IMR-90 (cell line): ENCODE measurements at regions not wholly inside any gene's neighbourhood (a gene's known extent, or its start where the extent isn't known, plus 50 kb on each side); places are given as distances from the start of the nearest gene placed in this dataset.

Source experiments
- ATAC-seq: fragments of 200-7000 bp; cut with Tn5 transposase; 2 replicates; pipeline ENCODE4 v1.9.1; 2020; ENCODE audit warnings: low read depth, mild to moderate bottlenecking, moderate library complexity
- BruUV-seq: library from RNA; stranded (reverse); fragments of 400-500 nt; replicated peaks from 2 replicates; lab custom pipeline; 2021; lab: Mats Ljungman, UMichigan
- CTCF ChIA-PET: fragments of 300-600 bp; formaldehyde crosslinking; extraction: SDS; loops from one replicate; lab custom pipeline; 2021; ENCODE audit warnings: antibody characterized with exemption; lab: Yijun Ruan, JAX
- POLR2A ChIA-PET: fragments of 300-600 bp; sonication (Branson Sonifier 250); formaldehyde crosslinking; loops from one replicate; lab custom pipeline; 2022; ENCODE audit warnings: antibody characterized with exemption; ENCODE audit not compliant: unreplicated experiment; lab: Charles Lee
- DNase-seq: peaks from one replicate; pipeline ENCODE4 v3.0.0; 2013
- H2AFZ ChIP-seq: replicated peaks from 2 replicates; pipeline ENCODE3; 2013; ENCODE audit warnings: low read length, mild to moderate bottlenecking; ENCODE audit not compliant: poor library complexity
- H2AK5ac ChIP-seq: 2 replicates; pipeline ENCODE4 v1.6.1; 2013; ENCODE audit warnings: low read depth, low read length, inconsistent platforms
- H2AK9ac ChIP-seq: replicated peaks from 2 replicates; pipeline ENCODE3; 2013; ENCODE audit warnings: mild to moderate bottlenecking, low read depth, low read length, moderate library complexity; ENCODE audit not compliant: poor library complexity
- H2BK120ac ChIP-seq: 2 replicates; pipeline ENCODE4 v1.6.1; 2013; ENCODE audit warnings: low read depth, low read length, inconsistent platforms
- H2BK15ac ChIP-seq: 3 replicates; pipeline ENCODE4 v1.6.1; 2013; ENCODE audit warnings: low read depth, low read length, inconsistent platforms
- H2BK20ac ChIP-seq: 2 replicates; pipeline ENCODE4 v1.6.1; 2013; ENCODE audit warnings: low read depth, mild to moderate bottlenecking, inconsistent platforms, low read length, moderate library complexity
- H2BK5ac ChIP-seq: 2 replicates; pipeline ENCODE4 v1.6.1; 2013; ENCODE audit warnings: mild to moderate bottlenecking, low read depth, low read length, inconsistent platforms; ENCODE audit not compliant: poor library complexity, severe bottlenecking
- H3K14ac ChIP-seq: replicated peaks from 2 replicates; pipeline ENCODE4 v1.6.1; 2013; ENCODE audit warnings: low read depth, low read length, inconsistent platforms
- H3K18ac ChIP-seq: 2 replicates; pipeline ENCODE4 v1.6.1; 2013; ENCODE audit warnings: low read depth, low read length, control low read depth
- H3K23ac ChIP-seq: 2 replicates; pipeline ENCODE4 v1.6.1; 2013; ENCODE audit warnings: low read depth, low read length, inconsistent platforms
- H3K27ac ChIP-seq: 2 replicates; pipeline ENCODE4 v1.5.1; 2013; ENCODE audit warnings: mild to moderate bottlenecking, control low read depth, low read length; ENCODE audit not compliant: insufficient read depth
- H3K27me3 ChIP-seq: 2 replicates; pipeline ENCODE4 v1.6.1; 2013; ENCODE audit warnings: low read length; ENCODE audit not compliant: control insufficient read depth, insufficient read depth
- H3K36me3 ChIP-seq: 2 replicates; pipeline ENCODE4 v1.6.1; 2013; ENCODE audit warnings: low read length, mixed read lengths; ENCODE audit not compliant: control insufficient read depth, insufficient read depth
- H3K4ac ChIP-seq: 2 replicates; pipeline ENCODE4 v1.6.1; 2013; ENCODE audit warnings: low read depth, low read length, inconsistent platforms
- H3K4me1 ChIP-seq: 2 replicates; pipeline ENCODE4 v1.6.1; 2013; ENCODE audit warnings: low read length, mixed read lengths; ENCODE audit not compliant: control insufficient read depth, insufficient read depth
- H3K4me2 ChIP-seq: 2 replicates; pipeline ENCODE4 v1.6.1; 2013; ENCODE audit warnings: low read depth, mild to moderate bottlenecking, control low read depth, low read length, moderate library complexity
- H3K4me3 ChIP-seq: 2 replicates; pipeline ENCODE4 v1.5.1; 2013; ENCODE audit warnings: low read depth, mild to moderate bottlenecking, control low read depth, low read length, moderate library complexity; ENCODE audit not compliant: insufficient read depth
- H3K56ac ChIP-seq: 2 replicates; pipeline ENCODE4 v1.6.1; 2013; ENCODE audit warnings: low read length, inconsistent platforms; ENCODE audit not compliant: insufficient read depth; ENCODE audit errors: extremely low read depth
- H3K79me1 ChIP-seq, 2 experiments: 2 replicates each; pipeline ENCODE4 v1.6.1; 2013; ENCODE audit warnings: low read length in 2 of 2, inconsistent platforms in 1 of 2, low read depth in 1 of 2
- H3K9ac ChIP-seq: 2 replicates; pipeline ENCODE4 v1.6.1; 2013; ENCODE audit warnings: low read depth, low read length, control low read depth
- H3K9me1 ChIP-seq: 2 replicates; pipeline ENCODE4 v1.6.1; 2013; ENCODE audit warnings: low read length, inconsistent platforms; ENCODE audit not compliant: insufficient read depth
- H3K9me3 ChIP-seq: 2 replicates; pipeline ENCODE4 v1.6.1; 2013; ENCODE audit warnings: low read length; ENCODE audit not compliant: control insufficient read depth, insufficient read depth
- H4K20me1 ChIP-seq: 2 replicates; pipeline ENCODE4 v1.6.1; 2013; ENCODE audit warnings: low read length, inconsistent platforms; ENCODE audit not compliant: insufficient read depth
- H4K5ac ChIP-seq: 2 replicates; pipeline ENCODE4 v1.6.1; 2013; ENCODE audit warnings: mild to moderate bottlenecking, low read depth, low read length, control low read depth
- H4K8ac ChIP-seq, 2 experiments: 2 replicates each; pipeline ENCODE4 v1.6.1; 2013; ENCODE audit warnings: low read depth in 2 of 2, low read length in 2 of 2, control low read depth in 1 of 2, inconsistent platforms in 1 of 2
- H4K91ac ChIP-seq: 2 replicates; pipeline ENCODE4 v1.6.1; 2013; ENCODE audit warnings: low read depth, low read length, inconsistent platforms; ENCODE audit not compliant: insufficient read depth
- BHLHE40 ChIP-seq: fragments of 150-350 bp; IDR thresholded peaks from 2 replicates; pipeline ENCODE4 v1.6.1; 2016; ENCODE audit warnings: mild to moderate bottlenecking, low read depth, low read length
- CEBPB ChIP-seq: IDR thresholded peaks from 2 replicates; pipeline ENCODE4 v1.6.1; 2012; ENCODE audit warnings: low read depth, low read length, improper control_type of control experiment
- CHD1 ChIP-seq: IDR thresholded peaks from 2 replicates; pipeline ENCODE4 v1.6.1; 2012; ENCODE audit warnings: low read depth, low read length, improper control_type of control experiment
- CTCF ChIP-seq: conservative IDR thresholded peaks from 2 replicates; pipeline ENCODE4 v1.5.1; 2012; ENCODE audit warnings: mild to moderate bottlenecking, low read depth, low read length, improper control_type of control experiment
- ELK1 ChIP-seq: fragments of 150-350 bp; IDR thresholded peaks from 2 replicates; pipeline ENCODE4 v1.6.1; 2016; ENCODE audit warnings: low read depth, mild to moderate bottlenecking, low read length, moderate library complexity, borderline replicate concordance
- FOS ChIP-seq: fragments of 150-350 bp; IDR thresholded peaks from 2 replicates; pipeline ENCODE4 v1.6.1; 2016; ENCODE audit warnings: low read depth, low read length
- MAFK ChIP-seq: IDR thresholded peaks from 2 replicates; pipeline ENCODE4 v1.6.1; 2012; ENCODE audit warnings: low read depth, low read length, improper control_type of control experiment
- MAZ ChIP-seq: IDR thresholded peaks from 2 replicates; pipeline ENCODE4 v1.6.1; 2012; ENCODE audit warnings: low read depth, mild to moderate bottlenecking, low read length, improper control_type of control experiment, moderate library complexity, borderline replicate concordance
- MXI1 ChIP-seq: IDR thresholded peaks from 2 replicates; pipeline ENCODE4 v1.6.1; 2012; ENCODE audit warnings: low read depth, mild to moderate bottlenecking, low read length, moderate library complexity, borderline replicate concordance
- POLR2A ChIP-seq: IDR thresholded peaks from 2 replicates; pipeline ENCODE4 v1.6.1; 2012; ENCODE audit warnings: mild to moderate bottlenecking, low read depth, low read length
- RAD21 ChIP-seq: IDR thresholded peaks from 2 replicates; pipeline ENCODE4 v1.6.1; 2012; ENCODE audit warnings: low read length, improper control_type of control experiment
- RCOR1 ChIP-seq: IDR thresholded peaks from 2 replicates; pipeline ENCODE4 v1.6.1; 2012; ENCODE audit warnings: mild to moderate bottlenecking, low read length, improper control_type of control experiment; ENCODE audit not compliant: insufficient replicate concordance
- RFX5 ChIP-seq: IDR thresholded peaks from 2 replicates; pipeline ENCODE4 v1.8.0; 2012; ENCODE audit warnings: low read depth, mild to moderate bottlenecking, low read length, moderate library complexity
- SMC3 ChIP-seq: fragments of 150-350 bp; IDR thresholded peaks from 2 replicates; pipeline ENCODE4 v1.6.1; 2016; ENCODE audit warnings: low read depth, mild to moderate bottlenecking, antibody characterized with exemption, low read length, moderate library complexity
- USF2 ChIP-seq: fragments of 150-350 bp; IDR thresholded peaks from 2 replicates; pipeline ENCODE4 v1.6.1; 2017; ENCODE audit warnings: mild to moderate bottlenecking, antibody characterized with exemption, low read length, low read depth
- WGBS, 2 experiments: methylation state at CpG; one replicate each; pipeline versions ENCODE4 v1.1.5 to v1.1.7; 2013; ENCODE audit warnings: missing lambda C conversion rate in 2 of 2; ENCODE audit not compliant: insufficient read length in 1 of 2; ENCODE audit errors: extremely low coverage in 2 of 2; 5-methylcytosine and 5-hydroxymethylcytosine counted together
- dilution Hi-C: fragments of 300-500 bp; cut with HindIII; formaldehyde crosslinking; loops from one replicate; pipeline ENCODE4 v1.14.3; 2018; ENCODE audit warnings: low sequenced_read_pairs; ENCODE audit not compliant: unreplicated experiment
- in situ Hi-C: fragments of 300-500 bp; cut with MboI; formaldehyde crosslinking; loops from 3 replicates; pipeline ENCODE4 v1.14.3; 2019; ENCODE audit warnings: low sequenced_read_pairs, inconsistent platforms, mixed read lengths
- intact Hi-C: fragments of 100-400 bp; cut with micrococcal nuclease; formaldehyde crosslinking; loops from 2 replicates; pipeline ENCODE4 v1.10.0; 2022

- peaks cover 4% of the 10 kb centered on the region for H3K27me3 ChIP-seq
- H3K4ac ChIP-seq: no peak overlapping the region
- WGBS, 2 experiments: 63% methylated on average over 1 of the region's 1 CpG; no CpG with 5 or more reads in 1 of the 2 experiments
- no peak overlapping the region for H2BK120ac ChIP-seq
- peaks cover 4% of the 10 kb centered on the region; the same call in 1 of the 2 replicates for H3K9me1 ChIP-seq
- no peak overlapping the region for H3K9ac ChIP-seq
- H3K4me3 ChIP-seq: no peak overlapping the region
- no peak overlapping the region for H2AK9ac ChIP-seq
- peaks cover 8% of the 10 kb centered on the region; the same call in 1 of the 2 replicates for H3K4me1 ChIP-seq
- DNase-seq (no peak), ATAC-seq (peak; percentile 24; the same call in 1 of the 2 replicates)
- H3K27ac ChIP-seq: no peak overlapping the region
- H3K18ac ChIP-seq: no peak overlapping the region
- H3K4me2 ChIP-seq: peak overlapping the region; percentile 46; the same call in 1 of the 2 replicates
- no peak overlapping the region for H3K14ac ChIP-seq
- no peak overlapping the region for H4K5ac ChIP-seq
- ChIA-PET POLR2A (no interaction called here), CTCF (no interaction called here)
- H4K20me1 ChIP-seq: no peaks in the 10 kb centered on the region
- no peak for TF ChIP-seq RCOR1
- TF ChIP-seq RFX5: no peak
- TF ChIP-seq ELK1: no peak
- no peak for TF ChIP-seq SMC3
- no peak for TF ChIP-seq FOS
- no peak for TF ChIP-seq CHD1
- TF ChIP-seq CTCF: no peak
- TF ChIP-seq BHLHE40: no peak
- TF ChIP-seq MXI1: no peak
- no peak for TF ChIP-seq MAFK
- TF ChIP-seq RAD21: no peak
- TF ChIP-seq MAZ: no peak
- no peak for TF ChIP-seq USF2
- TF ChIP-seq CEBPB: no peak
- TF ChIP-seq POLR2A: no peak
- intact Hi-C loops (loop anchor here (2.0 kb wide), 1 partner anchor 62 kb away; no protein-coding TSS in a partner anchor), dilution Hi-C loops (no loop called here), in situ Hi-C loops (no loop called here)
- H4K8ac ChIP-seq: no peak overlapping the region
- no peak overlapping the region for H4K91ac ChIP-seq
- BruUV-seq: no TSS peak
- H3K79me1 ChIP-seq: no peaks in the 10 kb centered on the region
- no peak overlapping the region for H2BK20ac ChIP-seq
- no peak overlapping the region for H2BK15ac ChIP-seq
- H2BK5ac ChIP-seq: no peak overlapping the region
- H3K56ac ChIP-seq: no peak overlapping the region
- no peak overlapping the region for H3K23ac ChIP-seq
- H2AK5ac ChIP-seq: no peak overlapping the region; the same call in 1 of the 2 replicates
- no peak overlapping the region for H2AFZ ChIP-seq
- H3K9me3 ChIP-seq: no peaks in the 10 kb centered on the region
- no peaks in the 10 kb centered on the region for H3K36me3 ChIP-seq
Measured at GRCh38 chr5:56658972-56659371, 156.4 kb upstream of the MAP3K1 start.
